IMR-90 (cell line): ENCODE measurements at regions not wholly inside any gene's neighbourhood (a gene's known extent, or its start where the extent isn't known, plus 50 kb on each side); places are given as distances from the start of the nearest gene placed in this dataset.

Source experiments
- ATAC-seq: fragments of 200-7000 bp; cut with Tn5 transposase; 2 replicates; pipeline ENCODE4 v1.9.1; 2020; ENCODE audit warnings: low read depth, mild to moderate bottlenecking, moderate library complexity
- BruUV-seq: library from RNA; stranded (reverse); fragments of 400-500 nt; replicated peaks from 2 replicates; lab custom pipeline; 2021; lab: Mats Ljungman, UMichigan
- CTCF ChIA-PET: fragments of 300-600 bp; formaldehyde crosslinking; extraction: SDS; loops from one replicate; lab custom pipeline; 2021; ENCODE audit warnings: antibody characterized with exemption; lab: Yijun Ruan, JAX
- POLR2A ChIA-PET: fragments of 300-600 bp; sonication (Branson Sonifier 250); formaldehyde crosslinking; loops from one replicate; lab custom pipeline; 2022; ENCODE audit warnings: antibody characterized with exemption; ENCODE audit not compliant: unreplicated experiment; lab: Charles Lee
- DNase-seq: peaks from one replicate; pipeline ENCODE4 v3.0.0; 2013
- H2AFZ ChIP-seq: replicated peaks from 2 replicates; pipeline ENCODE3; 2013; ENCODE audit warnings: low read length, mild to moderate bottlenecking; ENCODE audit not compliant: poor library complexity
- H2AK5ac ChIP-seq: 2 replicates; pipeline ENCODE4 v1.6.1; 2013; ENCODE audit warnings: low read depth, low read length, inconsistent platforms
- H2AK9ac ChIP-seq: replicated peaks from 2 replicates; pipeline ENCODE3; 2013; ENCODE audit warnings: mild to moderate bottlenecking, low read depth, low read length, moderate library complexity; ENCODE audit not compliant: poor library complexity
- H2BK120ac ChIP-seq: 2 replicates; pipeline ENCODE4 v1.6.1; 2013; ENCODE audit warnings: low read depth, low read length, inconsistent platforms
- H2BK15ac ChIP-seq: 3 replicates; pipeline ENCODE4 v1.6.1; 2013; ENCODE audit warnings: low read depth, low read length, inconsistent platforms
- H2BK20ac ChIP-seq: 2 replicates; pipeline ENCODE4 v1.6.1; 2013; ENCODE audit warnings: low read depth, mild to moderate bottlenecking, inconsistent platforms, low read length, moderate library complexity
- H2BK5ac ChIP-seq: 2 replicates; pipeline ENCODE4 v1.6.1; 2013; ENCODE audit warnings: mild to moderate bottlenecking, low read depth, low read length, inconsistent platforms; ENCODE audit not compliant: poor library complexity, severe bottlenecking
- H3K14ac ChIP-seq: replicated peaks from 2 replicates; pipeline ENCODE4 v1.6.1; 2013; ENCODE audit warnings: low read depth, low read length, inconsistent platforms
- H3K18ac ChIP-seq: 2 replicates; pipeline ENCODE4 v1.6.1; 2013; ENCODE audit warnings: low read depth, low read length, control low read depth
- H3K23ac ChIP-seq: 2 replicates; pipeline ENCODE4 v1.6.1; 2013; ENCODE audit warnings: low read depth, low read length, inconsistent platforms
- H3K27ac ChIP-seq: 2 replicates; pipeline ENCODE4 v1.5.1; 2013; ENCODE audit warnings: mild to moderate bottlenecking, control low read depth, low read length; ENCODE audit not compliant: insufficient read depth
- H3K27me3 ChIP-seq: 2 replicates; pipeline ENCODE4 v1.6.1; 2013; ENCODE audit warnings: low read length; ENCODE audit not compliant: control insufficient read depth, insufficient read depth
- H3K36me3 ChIP-seq: 2 replicates; pipeline ENCODE4 v1.6.1; 2013; ENCODE audit warnings: low read length, mixed read lengths; ENCODE audit not compliant: control insufficient read depth, insufficient read depth
- H3K4ac ChIP-seq: 2 replicates; pipeline ENCODE4 v1.6.1; 2013; ENCODE audit warnings: low read depth, low read length, inconsistent platforms
- H3K4me1 ChIP-seq: 2 replicates; pipeline ENCODE4 v1.6.1; 2013; ENCODE audit warnings: low read length, mixed read lengths; ENCODE audit not compliant: control insufficient read depth, insufficient read depth
- H3K4me2 ChIP-seq: 2 replicates; pipeline ENCODE4 v1.6.1; 2013; ENCODE audit warnings: low read depth, mild to moderate bottlenecking, control low read depth, low read length, moderate library complexity
- H3K4me3 ChIP-seq: 2 replicates; pipeline ENCODE4 v1.5.1; 2013; ENCODE audit warnings: low read depth, mild to moderate bottlenecking, control low read depth, low read length, moderate library complexity; ENCODE audit not compliant: insufficient read depth
- H3K56ac ChIP-seq: 2 replicates; pipeline ENCODE4 v1.6.1; 2013; ENCODE audit warnings: low read length, inconsistent platforms; ENCODE audit not compliant: insufficient read depth; ENCODE audit errors: extremely low read depth
- H3K79me1 ChIP-seq, 2 experiments: 2 replicates each; pipeline ENCODE4 v1.6.1; 2013; ENCODE audit warnings: low read length in 2 of 2, inconsistent platforms in 1 of 2, low read depth in 1 of 2
- H3K9ac ChIP-seq: 2 replicates; pipeline ENCODE4 v1.6.1; 2013; ENCODE audit warnings: low read depth, low read length, control low read depth
- H3K9me1 ChIP-seq: 2 replicates; pipeline ENCODE4 v1.6.1; 2013; ENCODE audit warnings: low read length, inconsistent platforms; ENCODE audit not compliant: insufficient read depth
- H3K9me3 ChIP-seq: 2 replicates; pipeline ENCODE4 v1.6.1; 2013; ENCODE audit warnings: low read length; ENCODE audit not compliant: control insufficient read depth, insufficient read depth
- H4K20me1 ChIP-seq: 2 replicates; pipeline ENCODE4 v1.6.1; 2013; ENCODE audit warnings: low read length, inconsistent platforms; ENCODE audit not compliant: insufficient read depth
- H4K5ac ChIP-seq: 2 replicates; pipeline ENCODE4 v1.6.1; 2013; ENCODE audit warnings: mild to moderate bottlenecking, low read depth, low read length, control low read depth
- H4K8ac ChIP-seq, 2 experiments: 2 replicates each; pipeline ENCODE4 v1.6.1; 2013; ENCODE audit warnings: low read depth in 2 of 2, low read length in 2 of 2, control low read depth in 1 of 2, inconsistent platforms in 1 of 2
- H4K91ac ChIP-seq: 2 replicates; pipeline ENCODE4 v1.6.1; 2013; ENCODE audit warnings: low read depth, low read length, inconsistent platforms; ENCODE audit not compliant: insufficient read depth
- BHLHE40 ChIP-seq: fragments of 150-350 bp; IDR thresholded peaks from 2 replicates; pipeline ENCODE4 v1.6.1; 2016; ENCODE audit warnings: mild to moderate bottlenecking, low read depth, low read length
- CEBPB ChIP-seq: IDR thresholded peaks from 2 replicates; pipeline ENCODE4 v1.6.1; 2012; ENCODE audit warnings: low read depth, low read length, improper control_type of control experiment
- CHD1 ChIP-seq: IDR thresholded peaks from 2 replicates; pipeline ENCODE4 v1.6.1; 2012; ENCODE audit warnings: low read depth, low read length, improper control_type of control experiment
- CTCF ChIP-seq: conservative IDR thresholded peaks from 2 replicates; pipeline ENCODE4 v1.5.1; 2012; ENCODE audit warnings: mild to moderate bottlenecking, low read depth, low read length, improper control_type of control experiment
- ELK1 ChIP-seq: fragments of 150-350 bp; IDR thresholded peaks from 2 replicates; pipeline ENCODE4 v1.6.1; 2016; ENCODE audit warnings: low read depth, mild to moderate bottlenecking, low read length, moderate library complexity, borderline replicate concordance
- FOS ChIP-seq: fragments of 150-350 bp; IDR thresholded peaks from 2 replicates; pipeline ENCODE4 v1.6.1; 2016; ENCODE audit warnings: low read depth, low read length
- MAFK ChIP-seq: IDR thresholded peaks from 2 replicates; pipeline ENCODE4 v1.6.1; 2012; ENCODE audit warnings: low read depth, low read length, improper control_type of control experiment
- MAZ ChIP-seq: IDR thresholded peaks from 2 replicates; pipeline ENCODE4 v1.6.1; 2012; ENCODE audit warnings: low read depth, mild to moderate bottlenecking, low read length, improper control_type of control experiment, moderate library complexity, borderline replicate concordance
- MXI1 ChIP-seq: IDR thresholded peaks from 2 replicates; pipeline ENCODE4 v1.6.1; 2012; ENCODE audit warnings: low read depth, mild to moderate bottlenecking, low read length, moderate library complexity, borderline replicate concordance
- NFE2L2 ChIP-seq: fragments of 150-350 bp; IDR thresholded peaks from 2 replicates; pipeline ENCODE4 v1.6.1; 2016; ENCODE audit warnings: low read depth, mild to moderate bottlenecking, low read length
- POLR2A ChIP-seq: IDR thresholded peaks from 2 replicates; pipeline ENCODE4 v1.6.1; 2012; ENCODE audit warnings: mild to moderate bottlenecking, low read depth, low read length
- RAD21 ChIP-seq: IDR thresholded peaks from 2 replicates; pipeline ENCODE4 v1.6.1; 2012; ENCODE audit warnings: low read length, improper control_type of control experiment
- RCOR1 ChIP-seq: IDR thresholded peaks from 2 replicates; pipeline ENCODE4 v1.6.1; 2012; ENCODE audit warnings: mild to moderate bottlenecking, low read length, improper control_type of control experiment; ENCODE audit not compliant: insufficient replicate concordance
- RFX5 ChIP-seq: IDR thresholded peaks from 2 replicates; pipeline ENCODE4 v1.8.0; 2012; ENCODE audit warnings: low read depth, mild to moderate bottlenecking, low read length, moderate library complexity
- SMC3 ChIP-seq: fragments of 150-350 bp; IDR thresholded peaks from 2 replicates; pipeline ENCODE4 v1.6.1; 2016; ENCODE audit warnings: low read depth, mild to moderate bottlenecking, antibody characterized with exemption, low read length, moderate library complexity
- USF2 ChIP-seq: fragments of 150-350 bp; IDR thresholded peaks from 2 replicates; pipeline ENCODE4 v1.6.1; 2017; ENCODE audit warnings: mild to moderate bottlenecking, antibody characterized with exemption, low read length, low read depth
- WGBS, 2 experiments: methylation state at CpG; one replicate each; pipeline versions ENCODE4 v1.1.5 to v1.1.7; 2013; ENCODE audit warnings: missing lambda C conversion rate in 2 of 2; ENCODE audit not compliant: insufficient read length in 1 of 2; ENCODE audit errors: extremely low coverage in 2 of 2; 5-methylcytosine and 5-hydroxymethylcytosine counted together
- dilution Hi-C: fragments of 300-500 bp; cut with HindIII; formaldehyde crosslinking; loops from one replicate; pipeline ENCODE4 v1.14.3; 2018; ENCODE audit warnings: low sequenced_read_pairs; ENCODE audit not compliant: unreplicated experiment
- in situ Hi-C: fragments of 300-500 bp; cut with MboI; formaldehyde crosslinking; loops from 3 replicates; pipeline ENCODE4 v1.14.3; 2019; ENCODE audit warnings: low sequenced_read_pairs, inconsistent platforms, mixed read lengths
- intact Hi-C: fragments of 100-400 bp; cut with micrococcal nuclease; formaldehyde crosslinking; loops from 2 replicates; pipeline ENCODE4 v1.10.0; 2022

- dilution Hi-C loops = no loop called here
- intact Hi-C loops = no loop called here
- DNase-seq = no peak
- H3K56ac ChIP-seq = no peak overlapping the region
- H4K20me1 ChIP-seq = no peaks in the 10 kb centered on the region
- H2BK20ac ChIP-seq = no peak overlapping the region
- in situ Hi-C loops = no loop called here
- no peak overlapping the region for H3K23ac ChIP-seq
- no peaks in the 10 kb centered on the region for H3K79me1 ChIP-seq
- no peak overlapping the region for H2AK5ac ChIP-seq
- CTCF ChIA-PET = interaction anchor here (0.6 to 0.8 kb wide), 2 partner anchors 32 to 39 kb away, joined by 4 read pairs; no protein-coding TSS in a partner anchor
- POLR2A ChIA-PET = no interaction called here
- H2BK15ac ChIP-seq = no peak overlapping the region
- H3K27me3 ChIP-seq = no peaks in the 10 kb centered on the region
- H3K27ac ChIP-seq = no peak overlapping the region
- TF ChIP-seq BHLHE40 (no peak), NFE2L2 (no peak), RCOR1 (no peak), USF2 (no peak), CTCF (no peak), RAD21 (no peak), CEBPB (no peak), MAZ (no peak), SMC3 (no peak), ELK1 (no peak), CHD1 (no peak), FOS (no peak), POLR2A (no peak), MXI1 (no peak), RFX5 (no peak), MAFK (no peak)
- H3K9ac ChIP-seq = no peak overlapping the region
- H2AFZ ChIP-seq = no peak overlapping the region
- H3K36me3 ChIP-seq = no peaks in the 10 kb centered on the region
- no peak overlapping the region for H4K8ac ChIP-seq
- no peak overlapping the region for H4K5ac ChIP-seq
- peaks cover 6% of the 10 kb centered on the region for H3K9me1 ChIP-seq
- H3K9me3 ChIP-seq = no peaks in the 10 kb centered on the region
- no peak overlapping the region for H3K4me3 ChIP-seq
- BruUV-seq = no TSS peak
- peaks cover 4% of the 10 kb centered on the region for H3K4me1 ChIP-seq
- no CpG with 5 or more reads among the region's 1 CpG for WGBS, 2 experiments
- H3K4me2 ChIP-seq = no peak overlapping the region
- H4K91ac ChIP-seq = no peak overlapping the region
- no peak overlapping the region for H3K4ac ChIP-seq
- no peak overlapping the region for H2AK9ac ChIP-seq
- no peak overlapping the region for H3K14ac ChIP-seq
- ATAC-seq = no peak
- no peak overlapping the region for H2BK120ac ChIP-seq
- no peak overlapping the region for H3K18ac ChIP-seq
- H2BK5ac ChIP-seq = no peak overlapping the region
These were observed 60.8 kb upstream of the EDN1 start for GRCh38 chr6:12229332-12229731.
